HFF-Myc (cell line): ENCODE measurements at regions not wholly inside any gene's neighbourhood (a gene's known extent, or its start where the extent isn't known, plus 50 kb on each side); places are given as distances from the start of the nearest gene placed in this dataset.

Experiments
- DNase-seq: peaks from one replicate; pipeline ENCODE4 v3.0.0-alpha.2; 2011; ENCODE audit warnings: low read depth; ENCODE audit errors: extremely low read depth
- H3K4me3 ChIP-seq: replicated peaks from 2 replicates; pipeline ENCODE4 v1.5.1; 2011; ENCODE audit warnings: low read depth, mild to moderate bottlenecking, control low read depth, low read length
- TF ChIP-seq, protein P1 (sequence below): IDR thresholded peaks from 2 replicates; pipeline ENCODE4 v1.5.1; 2012; ENCODE audit warnings: mild to moderate bottlenecking, low read depth, low read length, control low read depth; ENCODE audit errors: missing control alignments

DNA sequence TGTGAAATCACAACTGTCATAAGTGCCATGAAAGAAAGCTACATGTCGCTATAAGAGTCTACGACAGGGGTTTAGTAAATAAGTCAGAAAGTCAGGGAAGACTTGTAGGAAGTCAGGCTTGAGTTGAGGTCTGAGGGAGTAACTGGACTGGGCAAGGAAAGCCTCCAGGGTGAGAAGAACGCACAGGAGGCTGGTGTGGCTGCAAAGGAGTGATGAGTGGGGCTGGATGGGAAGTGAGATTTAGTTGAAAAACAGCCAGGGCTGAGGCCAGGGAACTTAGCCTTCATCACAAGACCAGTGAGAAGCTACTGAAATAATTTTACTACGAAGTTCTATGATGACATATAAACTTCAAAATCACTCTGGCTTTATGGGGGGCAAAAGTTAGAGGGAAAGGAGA is 763.7 kb upstream of the PHF14 start:
- no peak overlapping the region for H3K4me3 ChIP-seq
- TF ChIP-seq, protein P1, sequence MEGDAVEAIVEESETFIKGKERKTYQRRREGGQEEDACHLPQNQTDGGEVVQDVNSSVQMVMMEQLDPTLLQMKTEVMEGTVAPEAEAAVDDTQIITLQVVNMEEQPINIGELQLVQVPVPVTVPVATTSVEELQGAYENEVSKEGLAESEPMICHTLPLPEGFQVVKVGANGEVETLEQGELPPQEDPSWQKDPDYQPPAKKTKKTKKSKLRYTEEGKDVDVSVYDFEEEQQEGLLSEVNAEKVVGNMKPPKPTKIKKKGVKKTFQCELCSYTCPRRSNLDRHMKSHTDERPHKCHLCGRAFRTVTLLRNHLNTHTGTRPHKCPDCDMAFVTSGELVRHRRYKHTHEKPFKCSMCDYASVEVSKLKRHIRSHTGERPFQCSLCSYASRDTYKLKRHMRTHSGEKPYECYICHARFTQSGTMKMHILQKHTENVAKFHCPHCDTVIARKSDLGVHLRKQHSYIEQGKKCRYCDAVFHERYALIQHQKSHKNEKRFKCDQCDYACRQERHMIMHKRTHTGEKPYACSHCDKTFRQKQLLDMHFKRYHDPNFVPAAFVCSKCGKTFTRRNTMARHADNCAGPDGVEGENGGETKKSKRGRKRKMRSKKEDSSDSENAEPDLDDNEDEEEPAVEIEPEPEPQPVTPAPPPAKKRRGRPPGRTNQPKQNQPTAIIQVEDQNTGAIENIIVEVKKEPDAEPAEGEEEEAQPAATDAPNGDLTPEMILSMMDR: no peak
- no peak for DNase-seq

DNA sequence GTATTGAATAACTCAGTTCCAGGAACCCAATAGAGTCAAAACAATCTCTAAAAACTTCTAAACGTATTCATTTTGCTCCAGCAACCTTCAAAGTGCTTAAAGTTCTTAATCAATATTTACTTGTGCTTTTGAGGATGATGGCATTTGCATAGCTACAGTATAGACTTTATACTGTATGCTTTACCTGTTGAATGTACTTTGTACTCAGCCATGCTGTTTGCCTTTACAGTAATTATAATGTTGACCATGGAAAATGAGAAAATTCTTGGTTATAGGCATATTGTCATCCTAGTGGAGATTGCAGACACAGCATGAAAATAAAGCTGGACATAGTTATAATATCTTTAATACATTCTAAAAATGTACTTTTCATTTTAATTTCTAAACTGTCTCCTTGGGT is 762.7 kb upstream of the PHF14 start:
- no peak for DNase-seq
- TF ChIP-seq, protein P1: no peak
- no peak overlapping the region for H3K4me3 ChIP-seq

DNA sequence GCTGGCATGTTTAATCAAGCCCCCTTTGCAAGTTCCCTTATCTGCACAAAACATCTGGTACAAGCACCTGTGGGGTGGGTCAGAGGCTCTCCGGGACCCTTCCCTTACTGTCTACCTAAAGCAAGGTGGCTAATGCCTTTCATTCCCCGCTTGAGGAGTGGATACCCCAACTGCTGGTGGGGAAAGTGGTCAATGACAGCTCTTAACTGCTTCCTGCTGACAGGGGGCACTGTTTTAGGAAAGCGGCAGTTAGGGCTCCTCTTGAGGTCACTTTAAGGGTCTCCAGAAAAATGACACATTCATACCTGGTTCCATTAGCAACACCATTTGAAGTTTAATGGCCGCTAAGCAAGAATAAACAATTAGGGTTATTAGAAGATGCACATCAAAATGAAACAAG is 761.8 kb upstream of the PHF14 start:
- TF ChIP-seq, protein P1: no peak
- no peak for DNase-seq

DNA sequence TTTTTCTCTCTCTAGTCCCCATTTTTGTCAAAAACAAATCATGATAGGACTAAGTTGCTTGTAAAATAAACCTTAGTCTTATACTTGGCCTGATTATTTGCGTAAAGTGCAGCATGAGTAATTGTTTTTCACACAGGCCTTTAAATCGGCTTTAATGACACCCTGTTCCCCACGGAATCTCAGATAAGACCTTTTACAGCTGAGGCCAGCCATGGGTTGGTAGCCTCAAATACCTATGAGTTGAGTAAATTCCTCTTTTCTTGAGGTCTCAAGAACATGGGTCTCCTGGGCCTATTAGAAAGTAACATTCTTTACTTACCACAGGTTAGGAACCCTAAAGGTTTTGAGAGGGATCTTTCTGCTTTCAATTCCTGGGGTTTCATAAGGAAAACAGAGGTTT is 761.0 kb upstream of the PHF14 start:
- TF ChIP-seq, protein P1: no peak
- no peak overlapping the region for H3K4me3 ChIP-seq
- DNase-seq: no peak

More for the DNA sequence above, 761.8 kb upstream of the PHF14 start:
- no peak overlapping the region for H3K4me3 ChIP-seq

DNA sequence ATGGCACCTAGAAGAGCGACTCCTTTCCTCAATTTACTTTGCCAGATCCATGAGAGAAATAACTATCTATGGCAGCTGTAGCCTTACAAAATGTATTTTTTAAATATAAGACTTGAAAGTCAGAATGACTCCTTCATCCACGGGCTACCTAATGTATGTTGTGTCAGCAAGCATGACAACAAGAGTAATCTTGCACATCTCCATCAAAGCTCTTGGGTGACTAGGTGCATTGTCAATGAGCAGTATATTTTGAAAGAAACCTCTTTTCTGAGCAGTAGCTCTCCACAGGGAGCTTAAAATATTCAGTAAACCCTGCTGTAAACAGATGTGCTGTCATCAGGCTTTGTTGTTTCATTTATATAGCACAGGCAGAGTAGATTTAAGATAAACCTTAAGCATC is 757.2 kb upstream of the PHF14 start:
- TF ChIP-seq, protein P1: no peak
- DNase-seq: no peak
- H3K4me3 ChIP-seq: no peak overlapping the region

DNA sequence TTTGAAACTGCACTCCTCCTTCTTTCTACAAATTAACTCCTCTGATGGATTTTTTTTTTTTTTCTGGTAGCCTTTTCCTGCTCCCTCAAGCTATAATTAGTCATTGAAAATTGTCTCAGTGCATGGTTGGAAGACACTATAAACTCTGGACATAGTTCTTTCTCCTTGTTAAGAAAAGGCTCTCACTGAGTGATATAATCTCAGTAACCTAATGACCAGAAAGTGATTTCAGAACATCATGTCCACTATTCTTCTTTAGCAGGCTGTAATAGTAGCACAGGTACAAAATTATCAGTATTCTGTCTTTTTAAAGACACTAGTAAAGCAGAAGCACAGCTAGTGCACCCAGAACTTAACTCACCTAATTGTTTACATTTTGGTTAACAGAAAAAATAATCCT is 752.6 kb upstream of the PHF14 start:
- DNase-seq: no peak
- H3K4me3 ChIP-seq: no peak overlapping the region
- TF ChIP-seq, protein P1: no peak

DNA sequence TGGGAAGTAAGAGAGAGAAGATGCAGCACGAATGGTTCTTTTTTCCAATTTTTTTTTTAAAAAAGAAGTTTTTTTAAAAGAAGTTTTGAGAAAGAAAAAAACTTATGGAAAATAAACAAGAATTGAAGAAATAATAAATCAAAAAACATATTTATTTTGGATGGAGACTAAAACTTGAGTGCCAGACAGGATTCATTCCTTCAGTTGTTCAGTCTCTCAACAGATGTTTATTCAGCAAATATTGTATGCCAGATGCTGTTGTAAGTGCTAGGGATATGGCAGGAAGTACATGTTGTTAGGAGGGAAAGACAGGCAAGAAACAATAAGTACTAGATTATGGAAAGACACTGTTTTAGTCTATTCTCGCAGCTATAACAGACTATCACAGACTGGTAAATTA is 750.7 kb upstream of the PHF14 start:
- no peak overlapping the region for H3K4me3 ChIP-seq
- no peak for DNase-seq
- TF ChIP-seq, protein P1: no peak
